Skeletal muscle tissue (tissue), 3 donors: ENCODE measurements at regions not wholly inside any gene's neighbourhood (a gene's known extent, or its start where the extent isn't known, plus 50 kb on each side); places are given as distances from the start of the nearest gene placed in this dataset.
A peak's percentile ranks its signal among the peaks of the same experiment; 100 is the strongest.

Experiments used
- H3K27ac ChIP-seq: one replicate; pipeline ENCODE4 v1.7.0; 2013; ENCODE audit warnings: mild to moderate bottlenecking, low read depth, low read length, inconsistent platforms
- H3K27me3 ChIP-seq, 3 donors: one replicate each; pipeline ENCODE4 v1.7.0; 2013; ENCODE audit warnings: low read length in 3 of 3; ENCODE audit not compliant: control insufficient read depth in 3 of 3, insufficient read depth in 3 of 3
- H3K36me3 ChIP-seq, 3 donors: one replicate each; pipeline ENCODE4 v1.7.0; 2013; ENCODE audit warnings: low read length in 3 of 3; ENCODE audit not compliant: control insufficient read depth in 3 of 3, insufficient read depth in 3 of 3
- H3K4me1 ChIP-seq, 3 donors: one replicate each; pipeline ENCODE4 v1.7.0; 2013; ENCODE audit warnings: low read length in 3 of 3, mild to moderate bottlenecking in 3 of 3; ENCODE audit not compliant: control insufficient read depth in 3 of 3, insufficient read depth in 3 of 3
- H3K4me3 ChIP-seq, 3 donors: one replicate each; pipeline ENCODE4 v1.7.0; 2013; ENCODE audit warnings: low read length in 3 of 3
- H3K9ac ChIP-seq, 3 donors: one replicate each; pipeline ENCODE4 v1.7.0; 2013; ENCODE audit warnings: low read length in 3 of 3, mild to moderate bottlenecking in 3 of 3, moderate library complexity in 2 of 3, low read depth in 1 of 3
- H3K9me3 ChIP-seq, 3 donors: one replicate each; pipeline ENCODE4 v1.7.0; 2013; ENCODE audit warnings: low read length in 3 of 3; ENCODE audit not compliant: control insufficient read depth in 3 of 3
- donor health status: Osteomylitis.

DNA sequence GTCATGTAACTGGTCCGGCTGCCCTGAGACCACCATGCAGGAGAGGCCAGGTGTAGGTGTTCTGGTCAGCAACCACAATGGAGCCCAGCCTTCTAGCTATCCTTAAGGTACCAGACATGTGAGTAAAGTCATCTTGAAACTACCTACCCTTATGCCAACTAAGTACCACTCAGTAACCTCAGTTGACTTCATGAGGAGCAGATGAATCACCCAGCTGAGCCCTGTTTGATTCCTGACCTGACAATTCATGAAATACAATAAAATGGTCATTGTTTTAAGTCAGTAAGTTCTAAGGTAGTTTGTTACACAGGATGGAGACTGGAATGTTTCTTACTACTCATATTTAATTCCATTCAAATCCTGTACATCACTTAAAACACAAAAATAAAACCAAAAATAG is 113.1 kb upstream of the LMO4 start:
- H3K27me3 ChIP-seq, result no peaks in the 10 kb centered on the region
- H3K36me3 ChIP-seq, result no peaks in the 10 kb centered on the region
- peaks cover 0 to 4% (median 2%) of the 10 kb centered on the region in 3 donors for H3K9me3 ChIP-seq
- H3K27ac ChIP-seq, result no peak overlapping the region
- no peaks in the 10 kb centered on the region for H3K4me1 ChIP-seq
- H3K4me3 ChIP-seq, result no peak overlapping the region
- H3K9ac ChIP-seq, result no peak overlapping the region

DNA sequence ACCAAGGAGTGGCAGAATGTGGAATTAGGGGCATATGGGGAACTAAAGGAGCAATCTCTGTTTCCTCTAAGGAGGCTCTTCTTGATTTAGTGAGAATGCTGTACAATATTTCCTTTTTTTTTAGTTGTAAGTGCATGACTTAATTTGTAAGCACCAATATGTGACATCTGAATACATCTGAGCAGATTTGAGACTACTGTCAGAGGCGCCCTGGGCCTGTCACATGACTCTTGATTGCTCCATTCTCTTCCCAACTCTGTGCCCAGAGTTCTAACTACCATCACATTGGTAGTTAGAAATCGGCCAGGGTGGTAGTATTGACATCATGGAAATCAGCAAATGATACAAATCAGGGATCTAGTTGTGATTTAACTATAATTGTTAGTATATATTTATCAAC is 110.1 kb upstream of the LMO4 start:
- H3K36me3 ChIP-seq, result no peaks in the 10 kb centered on the region
- H3K9ac ChIP-seq, result no peak overlapping the region
- H3K27ac ChIP-seq, result no peak overlapping the region
- H3K27me3 ChIP-seq, result no peaks in the 10 kb centered on the region
- H3K4me1 ChIP-seq, result no peaks in the 10 kb centered on the region
- peaks cover 0 to 4% (median 2%) of the 10 kb centered on the region in 3 donors for H3K9me3 ChIP-seq
- no peak overlapping the region for H3K4me3 ChIP-seq

DNA sequence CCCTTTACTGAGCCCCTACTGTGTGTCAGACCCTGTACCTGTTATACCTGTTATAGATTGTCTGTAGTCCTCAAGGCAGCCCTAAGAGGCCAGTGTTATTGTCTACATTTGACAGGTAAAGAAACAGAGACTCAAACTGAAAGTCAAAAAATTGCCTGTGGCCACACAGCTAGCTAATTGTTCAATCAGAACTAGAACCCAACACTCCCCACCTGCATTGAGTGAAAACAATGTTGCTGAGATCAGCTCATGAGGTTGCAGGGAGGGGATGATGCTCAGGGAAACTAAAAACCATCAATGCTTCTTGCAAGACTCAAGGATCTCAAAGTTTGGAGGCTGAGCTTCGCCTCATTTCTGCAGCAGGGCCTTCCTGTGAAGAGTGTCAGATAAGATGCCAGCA is 109.5 kb upstream of the LMO4 start:
- no peaks in the 10 kb centered on the region for H3K4me1 ChIP-seq
- no peaks in the 10 kb centered on the region for H3K36me3 ChIP-seq
- H3K9ac ChIP-seq, result no peak overlapping the region
- H3K27ac ChIP-seq, result no peak overlapping the region
- H3K27me3 ChIP-seq, result no peaks in the 10 kb centered on the region
- H3K9me3 ChIP-seq, result peaks cover 0 to 4% (median 2%) of the 10 kb centered on the region in 3 donors
- H3K4me3 ChIP-seq, result no peak overlapping the region

DNA sequence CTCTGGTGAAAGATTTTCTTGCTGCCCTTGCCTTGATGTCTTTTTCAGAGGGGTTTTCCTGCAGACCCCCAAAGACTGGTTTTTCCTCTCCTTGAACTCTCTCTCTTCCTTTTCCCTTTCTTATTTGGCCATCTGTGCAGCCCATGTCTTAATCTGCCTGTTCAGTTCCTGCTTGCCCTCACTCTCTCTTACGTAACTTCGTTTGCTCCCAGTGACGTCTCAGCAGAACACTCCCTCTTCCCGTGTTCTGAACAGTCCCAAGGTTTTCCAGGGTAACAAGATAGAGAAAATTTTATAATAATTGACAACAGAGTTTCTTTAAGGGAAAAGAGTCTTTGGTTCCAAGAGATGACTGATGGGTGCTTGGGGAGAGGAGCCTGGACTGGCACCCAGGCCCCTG is 109.1 kb upstream of the LMO4 start:
- Histone ChIP-seq H3K9me3 (peaks cover 0 to 4% (median 2%) of the 10 kb centered on the region in 3 donors), H3K36me3 (no peaks in the 10 kb centered on the region), H3K27ac (no peak overlapping the region), H3K9ac (no peak overlapping the region), H3K4me3 (no peak overlapping the region), H3K4me1 (no peaks in the 10 kb centered on the region), H3K27me3 (no peaks in the 10 kb centered on the region)

DNA sequence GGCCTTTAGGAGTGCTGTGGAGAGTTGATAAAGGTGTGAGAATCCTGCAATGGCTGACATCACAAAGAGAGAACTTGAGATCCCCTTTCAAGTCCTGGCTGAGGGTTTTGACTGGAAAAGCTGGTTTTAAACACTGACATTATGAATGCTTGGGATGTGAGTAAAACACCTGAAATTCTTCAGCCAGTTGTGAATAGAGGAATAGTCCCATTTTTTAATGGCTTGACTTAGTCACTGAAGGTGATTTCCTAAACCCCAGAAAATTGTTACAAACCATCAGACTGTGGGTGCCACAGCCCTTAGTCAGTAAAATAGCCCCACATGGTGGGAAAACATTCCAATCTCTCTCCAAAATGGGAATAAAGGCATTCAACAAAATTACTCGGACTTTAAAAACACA is 107.7 kb upstream of the LMO4 start:
- Histone ChIP-seq H3K4me1 (peaks cover 2% of the 10 kb centered on the region in 3 donors), H3K27ac (no peak overlapping the region), H3K9ac (no peak overlapping the region), H3K27me3 (no peaks in the 10 kb centered on the region), H3K4me3 (no peak overlapping the region), H3K9me3 (no peaks in the 10 kb centered on the region), H3K36me3 (no peaks in the 10 kb centered on the region)

DNA sequence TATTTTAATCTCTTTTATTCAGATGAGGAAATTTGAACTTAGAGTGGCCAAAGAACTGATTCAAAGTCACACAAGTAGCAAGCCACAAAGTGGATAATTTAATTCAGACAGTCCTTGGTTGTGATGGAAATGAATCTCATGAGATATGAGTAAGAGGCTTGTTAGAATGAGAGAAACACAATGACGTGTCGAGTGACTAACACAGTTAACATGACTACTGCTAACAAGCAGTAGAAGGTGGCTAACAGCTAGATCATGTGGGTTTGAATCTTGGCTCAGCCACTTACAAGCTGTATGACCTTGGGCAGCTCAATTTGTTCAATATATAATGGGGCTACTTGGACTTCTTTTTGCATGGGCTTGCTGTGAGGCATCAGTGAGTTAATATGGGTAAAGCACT is 104.5 kb upstream of the LMO4 start:
- H3K27me3 ChIP-seq, result no peaks in the 10 kb centered on the region
- H3K27ac ChIP-seq, result no peak overlapping the region
- H3K4me3 ChIP-seq, result no peak overlapping the region
- H3K9me3 ChIP-seq, result no peaks in the 10 kb centered on the region
- H3K4me1 ChIP-seq, result peaks cover 2 to 5% (median 4%) of the 10 kb centered on the region in 3 donors
- no peaks in the 10 kb centered on the region for H3K36me3 ChIP-seq
- no peak overlapping the region for H3K9ac ChIP-seq

DNA sequence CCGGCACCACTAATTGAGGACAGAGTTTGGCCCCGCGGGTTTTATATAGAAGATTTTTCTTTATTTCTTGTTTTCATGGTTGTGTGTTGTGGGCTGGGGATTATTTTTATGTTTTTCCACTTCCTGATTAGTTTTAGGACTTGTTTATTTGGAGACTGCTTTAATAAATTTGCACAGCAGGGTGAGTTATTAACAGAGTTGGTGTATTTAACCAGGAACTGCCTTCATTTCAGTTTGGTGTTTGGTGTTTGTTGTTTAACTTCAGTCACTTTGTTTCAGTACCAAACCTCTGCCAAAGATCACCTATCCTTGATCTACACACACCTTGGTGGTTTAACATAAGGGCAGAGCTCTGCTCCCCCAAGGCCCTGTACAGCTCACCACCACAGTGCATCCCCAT is 103.5 kb upstream of the LMO4 start:
- Histone ChIP-seq H3K36me3 (no peaks in the 10 kb centered on the region), H3K4me3 (no peak overlapping the region), H3K27me3 (no peaks in the 10 kb centered on the region), H3K9me3 (no peaks in the 10 kb centered on the region), H3K9ac (no peak overlapping the region), H3K27ac (no peak overlapping the region), H3K4me1 (peaks cover 2 to 5% (median 4%) of the 10 kb centered on the region in 3 donors)

DNA sequence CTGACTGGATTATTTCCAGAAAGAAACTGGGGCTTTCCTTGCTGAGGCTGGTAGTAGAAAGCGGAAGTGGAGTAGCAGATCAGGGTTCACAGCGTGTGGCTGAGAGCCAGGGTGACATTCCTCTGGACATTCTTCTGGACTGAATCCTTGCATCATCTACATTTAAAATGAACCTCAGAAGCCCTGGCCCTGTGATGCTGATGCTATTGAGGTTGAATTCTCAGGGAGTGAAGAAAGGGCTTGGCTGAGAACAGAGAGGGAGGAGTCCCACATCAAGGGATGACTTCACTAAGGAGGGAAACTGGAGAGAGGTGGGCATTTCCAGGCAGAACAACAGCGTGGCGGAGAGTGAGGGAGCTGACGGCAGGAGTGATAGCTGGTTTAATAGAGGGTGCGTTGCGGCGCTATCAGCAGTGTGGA is 102.3 kb upstream of the LMO4 start:
- Histone ChIP-seq H3K36me3 (no peaks in the 10 kb centered on the region), H3K27ac (peak overlapping the region; percentile 59), H3K4me1 (peaks cover 2 to 5% (median 4%) of the 10 kb centered on the region in 3 donors), H3K9ac (peak overlapping the region in 1 of 3 donors; percentile 13), H3K27me3 (no peaks in the 10 kb centered on the region), H3K9me3 (no peaks in the 10 kb centered on the region), H3K4me3 (no peak overlapping the region)

DNA sequence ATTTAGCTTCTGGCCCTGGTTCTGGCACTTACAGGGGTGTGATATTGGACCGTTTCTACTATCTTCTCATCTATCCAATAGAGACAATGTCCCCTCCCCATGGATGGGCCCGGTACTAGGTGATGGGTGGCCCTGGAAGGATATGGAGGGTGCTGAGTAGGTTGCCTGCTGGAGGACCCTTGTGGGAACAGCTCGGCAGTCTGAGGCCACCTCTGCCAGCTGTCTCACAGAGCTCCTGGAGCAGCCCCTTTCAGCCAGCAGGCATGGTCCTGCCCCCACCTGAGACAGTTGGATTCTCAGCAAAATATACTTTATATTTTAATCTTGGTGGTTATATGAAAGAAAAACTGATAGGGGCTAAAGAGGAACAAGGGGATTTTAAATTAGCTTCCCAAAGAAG is 101.0 kb upstream of the LMO4 start:
- H3K4me1 ChIP-seq, result peaks cover 2 to 5% (median 4%) of the 10 kb centered on the region in 3 donors
- H3K27ac ChIP-seq, result no peak overlapping the region
- no peaks in the 10 kb centered on the region for H3K9me3 ChIP-seq
- H3K4me3 ChIP-seq, result no peak overlapping the region
- H3K36me3 ChIP-seq, result no peaks in the 10 kb centered on the region
- H3K9ac ChIP-seq, result no peak overlapping the region
- no peaks in the 10 kb centered on the region for H3K27me3 ChIP-seq

DNA sequence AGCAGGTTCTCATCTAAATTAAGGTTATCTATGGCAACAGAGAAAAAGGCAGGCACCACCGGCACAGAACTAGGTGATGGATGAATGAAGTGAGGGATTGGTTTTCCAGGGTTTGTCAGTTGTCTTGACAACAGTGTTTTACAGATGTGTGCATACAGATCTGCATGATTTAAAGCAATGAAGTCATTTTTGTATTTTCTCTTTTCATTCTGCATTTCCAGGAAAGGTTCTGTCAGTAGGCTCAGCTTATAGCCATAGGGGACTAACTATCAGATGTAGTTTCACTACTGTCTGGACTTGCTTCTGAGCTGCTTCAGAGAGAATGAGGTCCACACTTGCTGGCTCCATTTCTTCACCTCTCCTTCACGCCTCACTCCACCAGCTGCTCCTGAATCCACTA is 98.2 kb upstream of the LMO4 start:
- Histone ChIP-seq H3K9ac (no peak overlapping the region), H3K4me1 (peaks cover 2 to 5% (median 4%) of the 10 kb centered on the region in 3 donors), H3K9me3 (no peaks in the 10 kb centered on the region), H3K36me3 (no peaks in the 10 kb centered on the region), H3K27me3 (no peaks in the 10 kb centered on the region), H3K4me3 (no peak overlapping the region), H3K27ac (no peak overlapping the region)
